Endothelial cell of umbilical vein (primary cell): ENCODE measurements at regions not wholly inside any gene's neighbourhood (a gene's known extent, or its start where the extent isn't known, plus 50 kb on each side); places are given as distances from the start of the nearest gene placed in this dataset.

ENCODE experiments used
- GATA2 ChIP-seq: IDR thresholded peaks from 2 replicates; pipeline ENCODE4 v1.7.0; 2011; ENCODE audit warnings: low read depth, mild to moderate bottlenecking, moderate library complexity, mixed read lengths, low read length; ENCODE audit not compliant: insufficient read length, insufficient read depth
- TF ChIP-seq, protein P1 (sequence below), 2 donors: IDR thresholded peaks; 1 replicate in 1 of 2; 2 replicates in 1 of 2; pipeline ENCODE4 v1.5.1; 2011; ENCODE audit warnings: low read length in 2 of 2, mild to moderate bottlenecking in 2 of 2, moderate library complexity in 2 of 2, control low read depth in 1 of 2, inconsistent platforms in 1 of 2, low read depth in 1 of 2; ENCODE audit not compliant: insufficient read depth in 1 of 2; ENCODE audit errors: extremely low read depth in 1 of 2

DNA sequence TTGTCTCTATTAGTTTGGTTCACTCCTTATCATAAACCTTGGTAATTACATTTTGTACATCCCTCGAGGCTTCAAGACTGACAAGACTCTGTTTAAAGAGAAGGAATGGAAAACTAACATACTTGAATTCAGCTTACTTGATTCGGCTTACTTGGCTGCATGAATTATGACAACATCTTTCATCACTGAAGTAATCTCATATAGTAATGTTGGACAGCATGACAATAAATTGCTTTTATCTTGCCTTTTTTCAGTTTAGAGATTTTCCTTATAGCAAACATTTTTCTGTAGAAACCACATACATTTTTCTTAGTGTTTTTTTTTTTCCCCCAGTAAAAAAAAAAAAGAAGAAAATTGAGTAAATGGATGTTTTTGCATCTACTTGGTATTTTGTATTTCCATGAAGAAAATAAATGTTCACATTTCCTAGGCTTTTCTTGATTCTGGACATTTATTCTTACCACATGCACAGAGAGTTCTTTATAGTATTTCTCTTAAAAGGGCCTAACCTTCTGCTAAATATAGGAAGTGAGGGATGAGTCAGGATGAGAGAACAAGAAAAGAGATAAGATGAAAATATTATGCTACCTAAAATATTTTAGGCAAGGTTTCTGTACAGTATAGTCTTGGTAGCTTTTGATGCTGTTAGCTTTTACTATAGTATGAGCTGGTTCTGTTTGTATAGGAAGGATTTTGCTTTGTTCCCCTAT is 101.0 kb upstream of the HDGFL1 start:
- TF ChIP-seq, protein P1, sequence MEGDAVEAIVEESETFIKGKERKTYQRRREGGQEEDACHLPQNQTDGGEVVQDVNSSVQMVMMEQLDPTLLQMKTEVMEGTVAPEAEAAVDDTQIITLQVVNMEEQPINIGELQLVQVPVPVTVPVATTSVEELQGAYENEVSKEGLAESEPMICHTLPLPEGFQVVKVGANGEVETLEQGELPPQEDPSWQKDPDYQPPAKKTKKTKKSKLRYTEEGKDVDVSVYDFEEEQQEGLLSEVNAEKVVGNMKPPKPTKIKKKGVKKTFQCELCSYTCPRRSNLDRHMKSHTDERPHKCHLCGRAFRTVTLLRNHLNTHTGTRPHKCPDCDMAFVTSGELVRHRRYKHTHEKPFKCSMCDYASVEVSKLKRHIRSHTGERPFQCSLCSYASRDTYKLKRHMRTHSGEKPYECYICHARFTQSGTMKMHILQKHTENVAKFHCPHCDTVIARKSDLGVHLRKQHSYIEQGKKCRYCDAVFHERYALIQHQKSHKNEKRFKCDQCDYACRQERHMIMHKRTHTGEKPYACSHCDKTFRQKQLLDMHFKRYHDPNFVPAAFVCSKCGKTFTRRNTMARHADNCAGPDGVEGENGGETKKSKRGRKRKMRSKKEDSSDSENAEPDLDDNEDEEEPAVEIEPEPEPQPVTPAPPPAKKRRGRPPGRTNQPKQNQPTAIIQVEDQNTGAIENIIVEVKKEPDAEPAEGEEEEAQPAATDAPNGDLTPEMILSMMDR (IDR thresholded peaks at IDR 0.05; ENCODE audit: extremely low read depth in 1 of 2, insufficient read depth in 1 of 2, low read depth in 1 of 2, low read length in 2 of 2): no peak
- TF ChIP-seq GATA2: no peak
